Activated T-helper 17 cell treated with anti-CD3 and anti-CD28 coated beads, Interleukin-2, amount 50 U/mL, for 72 hours (primary cell): ENCODE measurements at regions not wholly inside any gene's neighbourhood (a gene's known extent, or its start where the extent isn't known, plus 50 kb on each side); places are given as distances from the start of the nearest gene placed in this dataset.
A peak's percentile ranks its signal among the peaks of the same experiment; 100 is the strongest.

ENCODE experiments used
- ATAC-seq: fragments of 150-1000 bp; cut with Tn5 transposase; replicated peaks from 2 replicates; pipeline ENCODE4 v1.10.0; 2021; ENCODE audit warnings: mild to moderate bottlenecking, moderate library complexity
- H3K27ac Mint-ChIP-seq: one replicate; pipeline ENCODE4 v1.8.0; 2022; ENCODE audit warnings: mixed read lengths
- H3K27me3 Mint-ChIP-seq: one replicate; pipeline ENCODE4 v1.8.0; 2022; ENCODE audit warnings: mixed read lengths
- H3K36me3 Mint-ChIP-seq: one replicate; pipeline ENCODE4 v1.8.0; 2022; ENCODE audit warnings: low read depth, mild to moderate bottlenecking, mixed read lengths
- H3K4me1 Mint-ChIP-seq: one replicate; pipeline ENCODE4 v1.8.0; 2022; ENCODE audit warnings: mixed read lengths
- H3K4me3 Mint-ChIP-seq: one replicate; pipeline ENCODE4 v1.8.0; 2022; ENCODE audit warnings: mild to moderate bottlenecking, mixed read lengths
- H3K9me3 Mint-ChIP-seq: one replicate; pipeline ENCODE4 v1.8.0; 2022; ENCODE audit warnings: mixed read lengths

DNA sequence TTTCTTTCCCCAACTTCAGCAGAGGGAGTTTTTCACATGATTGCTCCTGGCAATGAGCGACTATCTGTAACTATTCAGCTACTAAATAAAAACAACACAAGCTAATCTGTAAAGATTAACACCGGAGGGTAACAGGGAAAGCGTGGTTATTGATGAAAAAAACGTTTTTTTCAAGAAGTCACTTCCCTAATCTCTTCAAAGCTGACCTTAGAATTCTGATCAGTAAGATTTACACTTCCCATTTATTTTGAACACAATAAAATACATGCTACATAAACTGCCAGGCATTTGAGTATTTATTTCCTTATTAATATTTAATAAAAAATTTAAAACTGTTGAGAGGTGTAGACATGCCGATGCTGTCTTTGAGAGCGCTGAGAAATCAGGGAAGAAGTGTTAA lies 207.4 kb upstream of the HDAC4 start:
- no peaks in the 10 kb centered on the region for H3K27me3 Mint-ChIP-seq
- H3K4me1 Mint-ChIP-seq = peaks cover 5% of the 10 kb centered on the region
- H3K36me3 Mint-ChIP-seq = no peaks in the 10 kb centered on the region
- H3K4me3 Mint-ChIP-seq = no peak overlapping the region
- no peaks in the 10 kb centered on the region for H3K9me3 Mint-ChIP-seq
- ATAC-seq = no peak
- no peak overlapping the region for H3K27ac Mint-ChIP-seq

DNA sequence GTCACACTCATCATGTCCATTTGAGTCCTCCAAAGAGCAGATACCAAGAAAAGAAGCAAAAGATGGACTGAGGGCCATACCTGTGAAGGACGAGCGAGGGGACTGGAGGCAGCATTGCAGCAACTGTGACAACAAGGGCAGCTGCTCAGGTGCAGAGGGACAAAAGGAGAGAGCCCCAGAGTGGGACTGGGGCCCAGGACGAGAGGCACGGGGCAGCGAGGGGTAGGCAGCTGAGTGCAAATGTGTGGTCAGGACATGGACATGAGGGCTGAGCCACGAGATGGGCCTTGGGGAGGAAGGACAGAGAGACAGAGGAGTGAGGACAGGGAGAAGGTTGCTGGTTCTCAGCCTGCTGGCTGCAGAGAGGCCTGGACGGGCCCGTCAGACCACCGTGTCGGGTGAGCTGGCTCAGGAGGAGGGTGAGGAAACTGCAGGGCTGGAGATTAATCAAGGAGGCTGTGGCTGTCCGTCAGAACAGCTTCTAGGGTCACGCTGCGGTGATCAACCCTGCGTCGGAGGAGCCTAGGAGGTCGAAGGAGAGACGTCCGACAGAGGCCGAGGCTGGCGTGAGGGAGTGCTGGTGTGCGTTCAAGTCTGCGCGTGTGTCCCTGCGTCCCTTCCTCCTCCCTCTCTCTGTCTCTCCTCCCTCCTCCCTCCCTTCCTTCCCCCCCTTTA lies 206.8 kb upstream of the HDAC4 start:
- Mint-ChIP-seq H3K27ac (no peak overlapping the region), H3K27me3 (no peaks in the 10 kb centered on the region), H3K4me3 (no peak overlapping the region), H3K36me3 (no peaks in the 10 kb centered on the region), H3K4me1 (peaks cover 5% of the 10 kb centered on the region), H3K9me3 (no peaks in the 10 kb centered on the region)
- ATAC-seq = no peak

DNA sequence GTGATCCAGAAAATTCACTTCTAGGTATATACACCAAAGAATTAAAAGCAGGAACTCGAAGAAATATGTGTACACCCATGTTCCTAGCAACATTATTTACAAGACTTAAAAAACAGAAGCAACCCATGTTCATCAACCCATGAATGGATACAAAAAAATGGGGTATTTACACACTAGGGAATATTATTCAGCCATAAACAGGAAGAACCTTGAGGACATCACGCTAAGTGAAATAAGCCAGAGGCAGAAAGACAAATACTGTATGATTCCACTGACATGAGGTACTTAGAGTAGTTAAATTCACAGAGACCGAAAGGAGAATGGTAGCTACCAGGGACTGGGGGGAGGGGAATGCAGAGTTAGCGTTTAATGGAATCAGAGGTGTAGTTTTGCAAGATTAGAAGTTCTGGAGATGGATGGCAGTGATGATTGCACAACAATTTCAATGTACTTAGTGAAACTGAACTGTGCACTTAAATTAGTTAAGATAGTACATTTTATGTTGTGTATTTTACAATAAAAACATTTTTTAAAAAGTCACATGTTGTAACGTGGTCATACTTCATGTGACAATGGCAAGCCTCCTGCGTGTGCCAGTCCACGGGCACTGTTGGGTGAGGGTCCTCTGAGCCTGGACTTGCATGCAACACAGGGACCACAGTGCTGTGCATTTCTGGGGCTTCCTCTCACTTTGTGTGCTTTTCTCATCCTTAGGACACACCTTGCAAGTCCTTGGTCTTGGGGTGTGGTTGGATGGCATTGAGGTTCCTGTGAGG lies 206.1 kb upstream of the HDAC4 start:
- ATAC-seq = no peak
- no peaks in the 10 kb centered on the region for H3K36me3 Mint-ChIP-seq

DNA sequence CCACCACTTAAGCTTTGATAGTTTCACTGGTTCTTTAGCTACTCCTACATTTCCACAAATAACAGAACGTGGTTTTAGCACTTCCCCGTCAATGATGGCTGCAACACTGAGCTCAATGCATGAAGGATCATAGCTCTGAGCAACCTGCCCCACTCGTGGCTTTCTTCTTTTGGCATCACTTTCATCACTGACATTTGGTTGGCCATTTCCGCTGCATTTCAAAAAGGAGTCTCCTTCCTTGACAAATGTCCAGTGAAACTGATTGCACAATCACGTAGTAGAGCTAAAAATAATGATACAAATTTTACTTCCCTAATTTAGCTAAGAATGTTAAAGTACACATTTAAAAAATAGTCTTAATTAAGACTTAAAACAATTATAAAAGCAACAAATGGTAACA lies 205.2 kb upstream of the HDAC4 start:
- no peak overlapping the region for H3K4me3 Mint-ChIP-seq
- no peaks in the 10 kb centered on the region for H3K9me3 Mint-ChIP-seq
- no peak overlapping the region for H3K27ac Mint-ChIP-seq
- H3K36me3 Mint-ChIP-seq = no peaks in the 10 kb centered on the region
- no peaks in the 10 kb centered on the region for H3K27me3 Mint-ChIP-seq
- ATAC-seq = no peak
- peaks cover 14% of the 10 kb centered on the region for H3K4me1 Mint-ChIP-seq

More for the DNA sequence above, 206.1 kb upstream of the HDAC4 start:
- H3K27ac Mint-ChIP-seq = no peak overlapping the region
- H3K27me3 Mint-ChIP-seq = no peaks in the 10 kb centered on the region
- H3K4me3 Mint-ChIP-seq = no peak overlapping the region
- H3K9me3 Mint-ChIP-seq = no peaks in the 10 kb centered on the region
- peaks cover 9% of the 10 kb centered on the region for H3K4me1 Mint-ChIP-seq

DNA sequence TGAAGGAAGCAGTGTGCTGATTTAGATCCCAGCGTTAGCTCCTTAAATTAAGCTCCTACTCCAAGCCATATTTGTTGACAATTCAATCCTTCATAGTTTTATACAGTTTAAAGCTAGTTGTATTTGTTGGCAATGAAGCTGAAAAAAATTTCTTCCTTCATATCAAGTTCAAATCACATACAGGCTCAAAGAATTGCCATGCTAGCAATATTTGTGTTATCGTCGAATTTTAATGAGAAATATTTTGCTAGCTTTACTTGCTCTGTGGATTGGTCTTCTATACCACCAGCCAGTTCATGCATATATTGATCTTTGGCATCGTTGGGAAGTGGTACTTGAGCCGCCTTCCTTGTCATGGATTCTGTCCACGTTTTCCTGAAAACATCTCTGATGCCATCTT lies 204.6 kb upstream of the HDAC4 start:
- no peak overlapping the region for H3K4me3 Mint-ChIP-seq
- no peaks in the 10 kb centered on the region for H3K9me3 Mint-ChIP-seq
- H3K27me3 Mint-ChIP-seq = no peaks in the 10 kb centered on the region
- ATAC-seq = no peak
- H3K4me1 Mint-ChIP-seq = peaks cover 14% of the 10 kb centered on the region
- H3K36me3 Mint-ChIP-seq = no peaks in the 10 kb centered on the region
- H3K27ac Mint-ChIP-seq = no peak overlapping the region

DNA sequence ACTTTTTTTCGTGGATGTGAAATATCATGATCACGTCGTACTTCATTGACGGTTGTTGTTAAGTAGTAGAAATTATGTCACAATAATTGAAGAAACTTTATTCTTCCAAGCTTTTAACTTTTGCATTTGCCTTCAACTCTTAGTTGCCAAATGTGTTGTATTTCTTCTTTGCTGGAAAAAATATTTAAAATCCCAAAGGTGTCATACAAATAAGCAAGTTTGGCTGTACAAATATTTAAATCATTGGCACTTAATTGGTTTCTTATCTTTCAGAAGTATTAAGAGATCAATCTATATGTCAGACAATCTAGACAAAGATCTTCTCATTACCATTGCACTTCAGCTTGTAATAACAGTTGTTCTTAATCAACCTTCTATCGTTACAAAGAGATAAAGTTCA lies 204.0 kb upstream of the HDAC4 start:
- Mint-ChIP-seq H3K27ac (no peak overlapping the region), H3K36me3 (no peaks in the 10 kb centered on the region), H3K4me3 (no peak overlapping the region), H3K9me3 (no peaks in the 10 kb centered on the region), H3K4me1 (peaks cover 14% of the 10 kb centered on the region), H3K27me3 (no peaks in the 10 kb centered on the region)
- no peak for ATAC-seq

DNA sequence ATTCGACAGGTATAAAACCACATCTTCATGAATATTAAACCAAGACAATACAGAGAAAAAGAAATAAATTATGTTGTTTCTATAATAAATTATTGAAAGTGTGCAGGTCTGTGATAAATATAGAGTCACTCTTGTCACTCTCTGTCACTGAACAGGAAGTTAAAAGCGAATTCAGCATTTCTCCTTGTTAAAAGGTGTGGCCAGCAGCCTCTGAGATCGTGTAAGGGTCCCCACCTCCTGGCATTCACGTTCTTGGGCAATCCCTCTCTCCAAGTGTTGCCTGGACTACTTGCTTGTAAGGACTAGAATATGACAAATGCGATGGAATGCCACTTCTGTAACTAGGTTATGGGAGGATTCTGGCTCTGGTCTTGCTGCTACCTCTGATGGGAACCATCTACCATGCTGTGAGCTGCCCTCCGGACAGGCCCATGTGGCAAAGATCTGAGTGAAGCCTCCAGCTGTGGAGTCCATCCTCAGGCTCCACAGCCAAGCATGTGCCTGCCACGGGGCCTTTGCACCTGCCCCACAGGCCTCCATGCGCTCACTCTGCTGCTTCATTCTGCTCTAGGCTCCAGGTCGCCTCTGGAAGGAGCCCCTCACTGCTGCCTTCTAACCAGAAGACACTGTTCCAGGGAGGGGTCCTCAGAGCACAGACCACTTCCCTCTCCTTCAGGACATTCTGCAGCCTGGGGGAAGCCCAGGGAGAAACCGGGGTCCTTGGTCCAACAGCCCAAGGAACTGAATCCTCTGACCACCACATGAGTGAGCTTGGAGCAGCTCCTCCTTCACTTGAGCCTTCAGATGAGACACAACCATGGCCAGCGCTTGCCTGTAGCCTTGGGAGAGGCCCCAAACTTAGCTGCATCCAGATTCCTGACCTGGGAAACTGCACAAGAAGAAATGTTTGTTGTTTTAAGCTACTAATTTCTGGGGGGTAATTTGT lies 202.9 kb upstream of the HDAC4 start:
- Mint-ChIP-seq H3K4me1 (peaks cover 14% of the 10 kb centered on the region), H3K27me3 (no peaks in the 10 kb centered on the region), H3K9me3 (no peaks in the 10 kb centered on the region), H3K36me3 (no peaks in the 10 kb centered on the region), H3K4me3 (no peak overlapping the region), H3K27ac (no peak overlapping the region)
- no peak for ATAC-seq

DNA sequence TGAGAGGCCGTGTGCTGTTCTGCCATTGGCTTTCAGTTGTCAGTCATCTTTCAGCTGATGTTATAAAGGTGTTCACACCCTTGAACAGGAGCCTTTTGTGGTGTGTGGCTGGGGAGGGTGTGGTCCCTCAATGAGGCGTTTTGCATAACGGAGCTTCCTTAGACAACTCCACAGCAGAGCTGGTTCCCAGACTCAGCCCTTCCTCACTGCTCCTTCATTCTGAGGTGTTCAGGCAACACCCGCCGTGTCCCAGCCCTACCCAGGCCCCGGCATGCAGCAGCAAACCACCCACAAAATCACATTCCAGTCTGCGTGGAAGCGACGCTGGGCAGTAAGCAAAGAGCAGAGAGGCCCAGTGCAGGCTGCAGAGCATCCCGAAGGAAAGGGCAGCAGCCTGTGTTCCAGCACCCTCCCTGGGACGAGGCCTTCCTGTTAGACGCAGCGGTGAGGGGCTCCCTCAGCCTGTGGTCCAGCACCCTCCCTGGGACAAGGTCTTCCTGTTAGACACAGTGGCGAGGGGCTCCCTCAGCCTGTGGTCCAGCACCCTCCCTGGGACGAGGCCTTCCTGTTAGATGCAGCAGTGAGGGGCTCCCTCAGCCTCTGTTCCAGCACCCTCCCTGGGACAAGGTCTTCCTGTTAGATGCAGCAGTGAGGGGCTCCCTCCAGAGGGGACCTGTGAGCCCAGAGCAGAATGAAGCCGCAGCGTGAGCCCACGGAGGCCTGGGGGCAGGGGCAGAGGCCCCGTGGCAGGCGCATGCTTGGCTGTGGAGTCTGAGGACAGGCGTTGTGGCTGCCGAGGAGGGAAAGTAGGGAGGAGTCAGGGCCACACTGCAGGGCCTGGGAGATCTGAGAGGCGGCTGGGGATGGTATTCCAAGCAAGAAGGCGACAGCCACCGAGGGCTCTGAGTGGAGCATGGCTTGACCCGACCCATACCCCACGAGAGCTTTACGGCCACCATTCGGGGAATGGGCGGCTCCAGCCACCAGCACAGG lies 201.8 kb upstream of the HDAC4 start:
- Mint-ChIP-seq H3K9me3 (no peaks in the 10 kb centered on the region), H3K4me3 (peak overlapping the region; percentile 48), H3K4me1 (peaks cover 14% of the 10 kb centered on the region), H3K27me3 (no peaks in the 10 kb centered on the region), H3K36me3 (no peaks in the 10 kb centered on the region), H3K27ac (peak overlapping the region; percentile 50)
- ATAC-seq = peak; percentile 74

DNA sequence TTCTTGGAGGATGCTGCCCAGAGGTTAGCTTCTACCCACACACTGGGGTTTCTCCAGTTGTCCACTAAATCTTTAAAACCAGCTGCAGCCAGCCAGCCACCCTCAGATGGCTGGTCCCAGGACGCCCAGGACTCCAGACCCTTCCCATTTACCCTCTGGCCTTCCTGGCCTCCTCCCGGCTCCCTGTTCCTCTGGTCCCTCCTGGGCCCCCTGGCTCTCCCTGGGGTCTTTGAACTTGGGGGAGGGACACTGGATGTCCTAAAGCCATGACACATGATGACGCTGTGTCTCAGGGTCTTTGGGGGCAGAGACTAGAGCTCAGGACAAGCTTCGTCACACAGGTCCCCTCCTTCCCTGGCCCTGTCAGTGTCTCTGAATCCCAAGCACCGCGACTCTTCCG lies 201.1 kb upstream of the HDAC4 start:
- Mint-ChIP-seq H3K9me3 (no peaks in the 10 kb centered on the region), H3K4me1 (peaks cover 10% of the 10 kb centered on the region), H3K27me3 (no peaks in the 10 kb centered on the region), H3K27ac (peak overlapping the region; percentile 50), H3K4me3 (peak overlapping the region; percentile 48), H3K36me3 (no peaks in the 10 kb centered on the region)
- no peak for ATAC-seq

DNA sequence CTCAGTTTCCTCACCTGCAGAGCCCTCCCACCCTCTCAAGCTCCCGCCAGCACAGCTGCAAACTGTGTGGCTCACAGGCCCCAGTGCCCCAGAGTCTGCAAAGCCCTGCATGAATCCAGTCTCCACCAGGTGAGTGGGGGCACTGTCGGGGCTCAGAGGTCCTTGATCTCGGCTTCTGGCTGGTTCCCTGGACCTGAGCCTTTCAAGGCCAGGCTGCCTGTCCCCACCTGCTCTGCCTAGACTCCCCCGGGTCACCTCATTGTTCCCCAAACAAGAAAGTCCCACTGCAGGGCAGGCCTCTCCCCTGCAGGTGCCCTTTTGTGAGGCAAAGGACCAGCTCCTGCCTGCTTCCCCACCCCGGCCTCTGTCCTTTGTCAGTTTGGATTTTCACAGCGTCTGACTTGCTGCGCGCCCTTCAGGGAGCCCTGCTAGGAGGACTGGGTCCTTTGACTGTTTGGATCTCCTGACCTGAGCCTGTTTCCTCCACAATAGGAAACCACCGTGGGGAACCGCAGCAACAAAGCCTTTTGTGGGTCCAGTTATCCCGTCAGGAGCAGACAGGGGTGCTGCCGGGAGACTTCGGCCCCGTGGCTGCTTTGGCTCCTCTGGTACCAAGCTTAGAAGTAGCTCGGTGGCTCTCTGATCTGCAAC lies 200.5 kb upstream of the HDAC4 start:
- Mint-ChIP-seq H3K4me1 (peaks cover 10% of the 10 kb centered on the region), H3K27me3 (no peaks in the 10 kb centered on the region), H3K9me3 (no peaks in the 10 kb centered on the region), H3K27ac (peak overlapping the region; percentile 50), H3K4me3 (no peak overlapping the region), H3K36me3 (no peaks in the 10 kb centered on the region)
- ATAC-seq = no peak

DNA sequence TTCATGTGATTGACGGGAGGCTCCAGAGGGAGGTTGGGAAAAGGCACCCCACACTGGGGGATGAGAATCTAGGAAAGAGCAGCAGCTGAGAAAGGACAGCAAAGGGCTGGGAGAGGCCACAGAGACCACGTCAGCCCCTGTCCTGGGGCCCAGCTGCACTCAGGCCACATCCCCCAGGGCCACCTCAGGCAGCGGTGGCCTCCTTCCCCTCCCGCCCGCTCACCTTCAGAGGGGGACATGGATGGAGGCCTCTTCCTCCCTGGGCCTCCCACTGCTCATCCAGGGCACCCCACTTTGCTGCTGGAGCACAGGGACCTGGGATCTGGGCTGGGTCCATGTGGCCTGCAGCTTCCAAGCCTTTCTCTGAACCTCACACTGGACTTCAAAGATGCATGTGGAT lies 199.8 kb upstream of the HDAC4 start:
- no peak overlapping the region for H3K4me3 Mint-ChIP-seq
- peaks cover 10% of the 10 kb centered on the region for H3K4me1 Mint-ChIP-seq
- no peaks in the 10 kb centered on the region for H3K27me3 Mint-ChIP-seq
- no peak for ATAC-seq
- no peaks in the 10 kb centered on the region for H3K9me3 Mint-ChIP-seq
- H3K36me3 Mint-ChIP-seq = no peaks in the 10 kb centered on the region
- H3K27ac Mint-ChIP-seq = no peak overlapping the region

DNA sequence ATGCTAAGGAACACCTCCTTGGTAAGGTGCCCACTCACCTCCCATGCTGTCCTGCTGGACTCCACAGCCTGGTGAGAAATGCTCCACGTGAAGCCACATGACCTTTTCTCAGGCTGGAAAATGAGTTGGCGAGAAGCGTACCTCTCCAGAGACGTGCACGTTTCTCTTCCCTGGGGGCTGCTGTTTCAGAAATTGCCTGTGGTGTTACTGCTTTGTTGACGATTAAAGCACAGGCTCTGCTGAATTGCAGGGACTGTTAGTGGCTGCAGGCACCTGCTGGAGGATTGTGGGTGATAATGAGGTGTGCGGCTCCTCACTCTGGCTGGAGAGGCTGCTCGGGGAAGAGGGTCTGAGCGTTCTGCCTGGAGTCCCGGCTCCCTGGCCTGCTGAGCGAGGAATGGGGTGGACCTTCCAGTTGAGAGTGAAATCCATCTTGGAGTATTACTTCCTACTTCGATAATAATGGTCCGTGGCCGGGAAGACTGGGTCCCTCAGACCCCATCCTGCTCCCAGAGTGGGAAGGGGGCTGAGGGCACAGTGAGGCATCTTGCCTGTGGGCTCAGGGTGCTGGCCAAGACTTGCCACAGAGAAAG lies 199.3 kb upstream of the HDAC4 start:
- H3K36me3 Mint-ChIP-seq = no peaks in the 10 kb centered on the region
- no peaks in the 10 kb centered on the region for H3K27me3 Mint-ChIP-seq
- no peak overlapping the region for H3K4me3 Mint-ChIP-seq
- no peak overlapping the region for H3K27ac Mint-ChIP-seq
- H3K4me1 Mint-ChIP-seq = peaks cover 10% of the 10 kb centered on the region
- no peaks in the 10 kb centered on the region for H3K9me3 Mint-ChIP-seq
- no peak for ATAC-seq

DNA sequence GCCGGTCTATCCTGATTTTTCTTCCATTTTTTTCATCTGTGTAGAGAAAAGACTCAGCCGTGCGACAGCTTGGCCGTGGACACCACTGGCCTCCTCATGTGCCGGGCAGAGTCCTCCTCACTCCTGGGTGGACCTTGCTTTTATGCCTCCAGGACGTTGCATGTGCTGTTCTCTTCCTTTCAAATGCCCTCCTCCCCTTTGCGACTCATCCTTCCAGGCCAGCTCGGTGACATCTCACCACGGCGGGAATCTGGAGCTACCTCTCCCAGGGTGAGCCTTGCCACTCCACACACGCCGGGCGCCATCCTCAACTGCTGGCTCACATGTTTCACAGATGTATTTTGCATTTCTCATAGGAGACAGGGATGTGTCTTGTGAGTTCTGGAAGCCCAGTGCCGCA lies 198.5 kb upstream of the HDAC4 start:
- no peaks in the 10 kb centered on the region for H3K27me3 Mint-ChIP-seq
- H3K4me3 Mint-ChIP-seq = no peak overlapping the region
- no peaks in the 10 kb centered on the region for H3K36me3 Mint-ChIP-seq
- H3K4me1 Mint-ChIP-seq = peaks cover 10% of the 10 kb centered on the region
- ATAC-seq = no peak
- H3K9me3 Mint-ChIP-seq = no peaks in the 10 kb centered on the region
- H3K27ac Mint-ChIP-seq = no peak overlapping the region
